ENCODE measurements at regions not wholly inside any gene's neighbourhood (a gene's known extent, or its start where the extent isn't known, plus 50 kb on each side); places are given as distances from the start of the nearest gene placed in this dataset.
"Not testable (repeated sequence)": the region's sequence is repeated elsewhere in the genome, so short reads cannot be mapped to it uniquely, and the experiment has no call there.

GRCh38 chr1:149240530-149240929, 137.2 kb upstream of the NBPF9 start:
- H3K9ac ChIP-seq (replicated peaks; ENCODE audit: extremely low read depth, insufficient read depth, low read length); H3K27ac ChIP-seq (ENCODE audit: insufficient read depth, low read depth, low read length); FAIRE-seq; intact Hi-C loops (cut with micrococcal nuclease); H3K4me1 ChIP-seq (ENCODE audit: control insufficient read depth, extremely low read depth, insufficient read depth, low read length); H4K20me1 ChIP-seq (replicated peaks; ENCODE audit: control insufficient read depth, extremely low read depth, insufficient read depth, low read length); H3K27me3 ChIP-seq (ENCODE audit: control insufficient read depth in 2 of 2, insufficient read depth in 2 of 2, low read length in 2 of 2); DNase-seq (ENCODE audit: low read depth, low spot score); CTCF ChIA-PET; H2AFZ ChIP-seq (ENCODE audit: low read depth, low read length); H3K79me2 ChIP-seq (ENCODE audit: control insufficient read depth, insufficient read depth, low read length); POLR2A ChIA-PET; BruUV-seq (replicated peaks); H3K4me2 ChIP-seq (ENCODE audit: insufficient read depth, low read length); H3K4me3 ChIP-seq (replicated peaks in 1 of 3; ENCODE audit: insufficient read depth in 1 of 3, low read depth in 1 of 3, low read length in 3 of 3); H3K36me3 ChIP-seq (ENCODE audit: control insufficient read depth in 2 of 2, extremely low read depth in 1 of 2, insufficient read depth in 2 of 2, low read length in 2 of 2); H3K9me1 ChIP-seq (replicated peaks; ENCODE audit: control insufficient read depth, extremely low read depth, insufficient read depth, low read length); H3K9me3 ChIP-seq (replicated peaks; ENCODE audit: control insufficient read depth, insufficient read depth, low read length); dilution Hi-C loops (cut with MboI; ENCODE audit: extremely low pct_ligation_motif_present, low sequenced_read_pairs): not testable (repeated sequence)

- H3K36me3 ChIP-seq (ENCODE audit: control insufficient read depth in 2 of 2, extremely low read depth in 1 of 2, insufficient read depth in 2 of 2, low read length in 2 of 2); H3K27ac ChIP-seq (ENCODE audit: insufficient read depth, low read depth, low read length); H3K9me3 ChIP-seq (replicated peaks; ENCODE audit: control insufficient read depth, insufficient read depth, low read length); CTCF ChIA-PET; dilution Hi-C loops (cut with MboI; ENCODE audit: extremely low pct_ligation_motif_present, low sequenced_read_pairs); BruUV-seq (replicated peaks); H3K4me1 ChIP-seq (ENCODE audit: control insufficient read depth, extremely low read depth, insufficient read depth, low read length); H2AFZ ChIP-seq (ENCODE audit: low read depth, low read length); H3K4me2 ChIP-seq (ENCODE audit: insufficient read depth, low read length); DNase-seq (ENCODE audit: low read depth, low spot score); FAIRE-seq; POLR2A ChIA-PET; H3K9ac ChIP-seq (replicated peaks; ENCODE audit: extremely low read depth, insufficient read depth, low read length); H4K20me1 ChIP-seq (replicated peaks; ENCODE audit: control insufficient read depth, extremely low read depth, insufficient read depth, low read length); intact Hi-C loops (cut with micrococcal nuclease); H3K27me3 ChIP-seq (ENCODE audit: control insufficient read depth in 2 of 2, insufficient read depth in 2 of 2, low read length in 2 of 2); H3K4me3 ChIP-seq (replicated peaks in 1 of 3; ENCODE audit: insufficient read depth in 1 of 3, low read depth in 1 of 3, low read length in 3 of 3); H3K79me2 ChIP-seq (ENCODE audit: control insufficient read depth, insufficient read depth, low read length); H3K9me1 ChIP-seq (replicated peaks; ENCODE audit: control insufficient read depth, extremely low read depth, insufficient read depth, low read length): not testable (repeated sequence)
Measured at GRCh38 chr1:149241272-149241671, 137.9 kb upstream of the NBPF9 start.

GRCh38 chr1:149243572-149243971, 140.2 kb upstream of the NBPF9 start:
- POLR2A ChIA-PET; dilution Hi-C loops (cut with MboI; ENCODE audit: extremely low pct_ligation_motif_present, low sequenced_read_pairs); BruUV-seq (replicated peaks): not testable (repeated sequence)

GRCh38 chr1:149244621-149245020, 141.3 kb upstream of the NBPF9 start:
- H3K27ac ChIP-seq (ENCODE audit: insufficient read depth, low read depth, low read length); FAIRE-seq; H3K36me3 ChIP-seq (ENCODE audit: control insufficient read depth in 2 of 2, extremely low read depth in 1 of 2, insufficient read depth in 2 of 2, low read length in 2 of 2); dilution Hi-C loops (cut with MboI; ENCODE audit: extremely low pct_ligation_motif_present, low sequenced_read_pairs); H4K20me1 ChIP-seq (replicated peaks; ENCODE audit: control insufficient read depth, extremely low read depth, insufficient read depth, low read length); H3K4me1 ChIP-seq (ENCODE audit: control insufficient read depth, extremely low read depth, insufficient read depth, low read length); CTCF ChIA-PET; H3K9me3 ChIP-seq (replicated peaks; ENCODE audit: control insufficient read depth, insufficient read depth, low read length); H3K9me1 ChIP-seq (replicated peaks; ENCODE audit: control insufficient read depth, extremely low read depth, insufficient read depth, low read length); BruUV-seq (replicated peaks); H2AFZ ChIP-seq (ENCODE audit: low read depth, low read length); H3K79me2 ChIP-seq (ENCODE audit: control insufficient read depth, insufficient read depth, low read length); H3K4me3 ChIP-seq (replicated peaks in 1 of 3; ENCODE audit: insufficient read depth in 1 of 3, low read depth in 1 of 3, low read length in 3 of 3); POLR2A ChIA-PET; H3K27me3 ChIP-seq (ENCODE audit: control insufficient read depth in 2 of 2, insufficient read depth in 2 of 2, low read length in 2 of 2); H3K4me2 ChIP-seq (ENCODE audit: insufficient read depth, low read length); H3K9ac ChIP-seq (replicated peaks; ENCODE audit: extremely low read depth, insufficient read depth, low read length); DNase-seq (ENCODE audit: low read depth, low spot score); intact Hi-C loops (cut with micrococcal nuclease): not testable (repeated sequence)

More at GRCh38 chr1:149243572-149243971, 140.2 kb upstream of the NBPF9 start:
- H4K20me1 ChIP-seq (replicated peaks; ENCODE audit: control insufficient read depth, extremely low read depth, insufficient read depth, low read length); CTCF ChIA-PET; H2AFZ ChIP-seq (ENCODE audit: low read depth, low read length); H3K9me3 ChIP-seq (replicated peaks; ENCODE audit: control insufficient read depth, insufficient read depth, low read length); H3K27ac ChIP-seq (ENCODE audit: insufficient read depth, low read depth, low read length); H3K9me1 ChIP-seq (replicated peaks; ENCODE audit: control insufficient read depth, extremely low read depth, insufficient read depth, low read length); H3K4me1 ChIP-seq (ENCODE audit: control insufficient read depth, extremely low read depth, insufficient read depth, low read length); H3K36me3 ChIP-seq (ENCODE audit: control insufficient read depth in 2 of 2, extremely low read depth in 1 of 2, insufficient read depth in 2 of 2, low read length in 2 of 2); H3K4me2 ChIP-seq (ENCODE audit: insufficient read depth, low read length); H3K4me3 ChIP-seq (replicated peaks in 1 of 3; ENCODE audit: insufficient read depth in 1 of 3, low read depth in 1 of 3, low read length in 3 of 3); H3K27me3 ChIP-seq (ENCODE audit: control insufficient read depth in 2 of 2, insufficient read depth in 2 of 2, low read length in 2 of 2); DNase-seq (ENCODE audit: low read depth, low spot score); FAIRE-seq; H3K79me2 ChIP-seq (ENCODE audit: control insufficient read depth, insufficient read depth, low read length); H3K9ac ChIP-seq (replicated peaks; ENCODE audit: extremely low read depth, insufficient read depth, low read length); intact Hi-C loops (cut with micrococcal nuclease): not testable (repeated sequence)

Data from endothelial cell of umbilical vein (primary cell).